ENCODE measurements at regions not wholly inside any gene's neighbourhood (a gene's known extent, or its start where the extent isn't known, plus 50 kb on each side); places are given as distances from the start of the nearest gene placed in this dataset.

- BruUV-seq (replicated peaks) = no TSS peak
- Histone ChIP-seq H3K27me3 (ENCODE audit: control insufficient read depth in 2 of 2, insufficient read depth in 2 of 2, low read length in 2 of 2) (no peaks in the 10 kb centered on the region), H3K9me1 (replicated peaks; ENCODE audit: control insufficient read depth, extremely low read depth, insufficient read depth, low read length) (no peaks in the 10 kb centered on the region), H3K27ac (ENCODE audit: insufficient read depth, low read depth, low read length) (no peak overlapping the region), H3K9ac (replicated peaks; ENCODE audit: extremely low read depth, insufficient read depth, low read length) (no peak overlapping the region), H3K4me3 (replicated peaks in 1 of 3; ENCODE audit: insufficient read depth in 1 of 3, low read depth in 1 of 3, low read length in 3 of 3) (no peak overlapping the region), H3K36me3 (ENCODE audit: control insufficient read depth in 2 of 2, extremely low read depth in 1 of 2, insufficient read depth in 2 of 2, low read length in 2 of 2) (no peaks in the 10 kb centered on the region), H3K9me3 (replicated peaks; ENCODE audit: control insufficient read depth, insufficient read depth, low read length) (no peaks in the 10 kb centered on the region), H3K4me2 (ENCODE audit: insufficient read depth, low read length) (no peak overlapping the region), H3K79me2 (ENCODE audit: control insufficient read depth, insufficient read depth, low read length) (no peaks in the 10 kb centered on the region), H3K4me1 (ENCODE audit: control insufficient read depth, extremely low read depth, insufficient read depth, low read length) (no peaks in the 10 kb centered on the region), H2AFZ (ENCODE audit: low read depth, low read length) (no peak overlapping the region), H4K20me1 (replicated peaks; ENCODE audit: control insufficient read depth, extremely low read depth, insufficient read depth, low read length) (no peaks in the 10 kb centered on the region)
- dilution Hi-C loops (cut with MboI; ENCODE audit: extremely low pct_ligation_motif_present, low sequenced_read_pairs) = no loop called here
- no peak for FAIRE-seq
- no peak for DNase-seq (ENCODE audit: low read depth, low spot score)
- TF ChIP-seq POLR2AphosphoS5 (IDR thresholded peaks at IDR 0.05; ENCODE audit: insufficient read depth, low read depth, low read length) (no peak), FOS (IDR thresholded peaks at IDR 0.05; ENCODE audit: borderline replicate concordance, insufficient read depth, low read length) (no peak), GATA2 (IDR thresholded peaks at IDR 0.05; ENCODE audit: insufficient read depth, insufficient read length, low read depth, low read length) (no peak), MAX (IDR thresholded peaks at IDR 0.05; ENCODE audit: insufficient read depth, insufficient read length) (no peak), JUN (IDR thresholded peaks at IDR 0.05; ENCODE audit: borderline replicate concordance, insufficient read depth, insufficient read length, low read depth) (no peak), EZH2 (IDR thresholded peaks at IDR 0.05; ENCODE audit: borderline replicate concordance, low read depth, low read length, severe bottlenecking) (no peak), POLR2A (IDR thresholded peaks at IDR 0.05; ENCODE audit: low read depth, low read length) (no peak), MYC (IDR thresholded peaks at IDR 0.05; ENCODE audit: low read depth, low read length) (no peak)
- TF ChIP-seq, protein P1, sequence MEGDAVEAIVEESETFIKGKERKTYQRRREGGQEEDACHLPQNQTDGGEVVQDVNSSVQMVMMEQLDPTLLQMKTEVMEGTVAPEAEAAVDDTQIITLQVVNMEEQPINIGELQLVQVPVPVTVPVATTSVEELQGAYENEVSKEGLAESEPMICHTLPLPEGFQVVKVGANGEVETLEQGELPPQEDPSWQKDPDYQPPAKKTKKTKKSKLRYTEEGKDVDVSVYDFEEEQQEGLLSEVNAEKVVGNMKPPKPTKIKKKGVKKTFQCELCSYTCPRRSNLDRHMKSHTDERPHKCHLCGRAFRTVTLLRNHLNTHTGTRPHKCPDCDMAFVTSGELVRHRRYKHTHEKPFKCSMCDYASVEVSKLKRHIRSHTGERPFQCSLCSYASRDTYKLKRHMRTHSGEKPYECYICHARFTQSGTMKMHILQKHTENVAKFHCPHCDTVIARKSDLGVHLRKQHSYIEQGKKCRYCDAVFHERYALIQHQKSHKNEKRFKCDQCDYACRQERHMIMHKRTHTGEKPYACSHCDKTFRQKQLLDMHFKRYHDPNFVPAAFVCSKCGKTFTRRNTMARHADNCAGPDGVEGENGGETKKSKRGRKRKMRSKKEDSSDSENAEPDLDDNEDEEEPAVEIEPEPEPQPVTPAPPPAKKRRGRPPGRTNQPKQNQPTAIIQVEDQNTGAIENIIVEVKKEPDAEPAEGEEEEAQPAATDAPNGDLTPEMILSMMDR (IDR thresholded peaks at IDR 0.05; ENCODE audit: extremely low read depth in 1 of 2, insufficient read depth in 1 of 2, low read depth in 1 of 2, low read length in 2 of 2) = no peak
- CTCF ChIA-PET = interaction anchor here (1.1 kb wide), 1 partner anchor 252 kb away, joined by 4 read pairs; no protein-coding TSS in a partner anchor
- POLR2A ChIA-PET = no interaction called here
- intact Hi-C loops (cut with micrococcal nuclease) = loop anchor here (5.0 kb wide), 1 partner anchor 348 kb away; no protein-coding TSS in a partner anchor
Measured at GRCh38 chr5:2015124-2015848, 132.6 kb upstream of the IRX4 start.

Measured in endothelial cell of umbilical vein (primary cell).